Smooth muscle cell (in vitro differentiated cells): ENCODE measurements at regions not wholly inside any gene's neighbourhood (a gene's known extent, or its start where the extent isn't known, plus 50 kb on each side); places are given as distances from the start of the nearest gene placed in this dataset.
"Not testable (repeated sequence)": the region's sequence is repeated elsewhere in the genome, so short reads cannot be mapped to it uniquely, and the experiment has no call there.

Source experiments
- DNase-seq: peaks from one replicate; lab custom pipeline; 2025; ENCODE audit not compliant: unreplicated experiment; lab: John Stamatoyannopoulos, UW
- H2AFZ ChIP-seq: fragments of 200-600 bp; sonication (generic); 2 replicates; pipeline ENCODE4 v1.6.0; 2016; ENCODE audit warnings: antibody characterized with exemption, low read depth, mild to moderate bottlenecking
- H3F3A ChIP-seq: fragments of 200-600 bp; sonication (generic); 2 replicates; pipeline ENCODE4 v1.6.0; 2017; ENCODE audit warnings: antibody characterized with exemption, low read depth
- H3K27ac ChIP-seq: fragments of 200-600 bp; sonication (generic); 2 replicates; pipeline ENCODE4 v1.5.1; 2016; ENCODE audit warnings: low read depth, mild to moderate bottlenecking
- H3K27me3 ChIP-seq: fragments of 200-600 bp; sonication (generic); 2 replicates; pipeline ENCODE4 v1.6.1; 2016; ENCODE audit warnings: low read depth, mild to moderate bottlenecking
- H3K36me3 ChIP-seq: fragments of 200-600 bp; sonication (generic); 2 replicates; pipeline ENCODE4 v1.5.1; 2016; ENCODE audit warnings: low read depth
- H3K4me1 ChIP-seq: fragments of 200-600 bp; sonication (generic); 2 replicates; pipeline ENCODE4 v1.5.1; 2016; ENCODE audit warnings: low read depth
- H3K4me2 ChIP-seq: fragments of 200-600 bp; sonication (generic); 2 replicates; pipeline ENCODE4 v1.6.0; 2016; ENCODE audit warnings: mild to moderate bottlenecking
- H3K4me3 ChIP-seq: fragments of 200-600 bp; sonication (generic); 2 replicates; pipeline ENCODE4 v1.5.1; 2016; ENCODE audit warnings: mild to moderate bottlenecking
- H3K79me2 ChIP-seq: fragments of 200-600 bp; sonication (generic); 2 replicates; pipeline ENCODE4 v1.6.0; 2016; ENCODE audit warnings: low read depth, mild to moderate bottlenecking
- H3K9ac ChIP-seq: fragments of 200-600 bp; sonication (generic); 2 replicates; pipeline ENCODE4 v1.6.0; 2016; ENCODE audit warnings: low read depth
- H3K9me3 ChIP-seq: fragments of 200-600 bp; sonication (generic); replicated peaks from 2 replicates; pipeline ENCODE4 v1.5.1; 2016; ENCODE audit warnings: low read depth
- H4K20me1 ChIP-seq: fragments of 200-600 bp; sonication (generic); 2 replicates; pipeline ENCODE4 v1.6.0; 2016; ENCODE audit warnings: low read depth
- CTCF ChIP-seq: fragments of 200-600 bp; sonication (generic); IDR thresholded peaks from 2 replicates; pipeline ENCODE4 v1.5.1; 2017; ENCODE audit warnings: borderline replicate concordance, mild to moderate bottlenecking, antibody characterized with exemption; ENCODE audit not compliant: insufficient read depth, poor library complexity, severe bottlenecking
- WGBS: methylation state at CpG from one replicate; pipeline ENCODE4 v1.1.7; 2016; ENCODE audit warnings: low lambda C conversion rate; 5-methylcytosine and 5-hydroxymethylcytosine counted together

GRCh38 chr17:14429084-14429483, 128.2 kb downstream of the HS3ST3B1 start:
- Histone ChIP-seq H3K79me2 (no peaks in the 10 kb centered on the region), H4K20me1 (no peaks in the 10 kb centered on the region), H3K4me1 (no peaks in the 10 kb centered on the region), H2AFZ (no peak overlapping the region), H3K9me3 (no peaks in the 10 kb centered on the region), H3K4me3 (no peak overlapping the region), H3K27me3 (no peaks in the 10 kb centered on the region), H3K36me3 (no peaks in the 10 kb centered on the region), H3F3A (no peaks in the 10 kb centered on the region), H3K4me2 (no peak overlapping the region), H3K27ac (no peak overlapping the region), H3K9ac (no peak overlapping the region)
- no peak for TF ChIP-seq CTCF
- 84% methylated on average over 2 of the region's 2 CpGs for WGBS
- no peak for DNase-seq

- DNase-seq = no peak
- H3K9me3 ChIP-seq = no peaks in the 10 kb centered on the region
- no peaks in the 10 kb centered on the region for H3F3A ChIP-seq
- H3K4me3 ChIP-seq = no peak overlapping the region
- no peaks in the 10 kb centered on the region for H4K20me1 ChIP-seq
- TF ChIP-seq CTCF = no peak
- no peaks in the 10 kb centered on the region for H3K79me2 ChIP-seq
- no peaks in the 10 kb centered on the region for H3K27me3 ChIP-seq
- no peak overlapping the region for H3K4me2 ChIP-seq
- no peak overlapping the region for H3K9ac ChIP-seq
- 94% methylated on average over 1 of the region's 1 CpG for WGBS
- no peak overlapping the region for H2AFZ ChIP-seq
- H3K4me1 ChIP-seq = no peaks in the 10 kb centered on the region
- no peaks in the 10 kb centered on the region for H3K36me3 ChIP-seq
- no peak overlapping the region for H3K27ac ChIP-seq
Measured at GRCh38 chr17:14428648-14429029, 127.8 kb downstream of the HS3ST3B1 start.

- no peak for DNase-seq
- no peak overlapping the region for H3K4me2 ChIP-seq
Measured at GRCh38 chr17:14427900-14428647, 127.2 kb downstream of the HS3ST3B1 start.

GRCh38 chr17:14423156-14423555, 122.3 kb downstream of the HS3ST3B1 start:
- not testable (repeated sequence) for H3F3A ChIP-seq, H3K27me3 ChIP-seq, H3K79me2 ChIP-seq, H3K4me3 ChIP-seq, DNase-seq, H3K27ac ChIP-seq, H3K9me3 ChIP-seq, H3K4me2 ChIP-seq, H3K9ac ChIP-seq, H3K36me3 ChIP-seq, H3K4me1 ChIP-seq, H4K20me1 ChIP-seq, H2AFZ ChIP-seq
- WGBS = 92% methylated on average over 8 of the region's 8 CpGs

More at GRCh38 chr17:14427900-14428647, 127.2 kb downstream of the HS3ST3B1 start:
- H3F3A ChIP-seq = no peaks in the 10 kb centered on the region
- no peaks in the 10 kb centered on the region for H4K20me1 ChIP-seq
- H3K9ac ChIP-seq = no peak overlapping the region
- no peak overlapping the region for H2AFZ ChIP-seq
- H3K27me3 ChIP-seq = no peaks in the 10 kb centered on the region
- no peaks in the 10 kb centered on the region for H3K79me2 ChIP-seq
- H3K9me3 ChIP-seq = no peaks in the 10 kb centered on the region
- no peak for TF ChIP-seq CTCF
- no peak overlapping the region for H3K4me3 ChIP-seq
- no peak overlapping the region for H3K27ac ChIP-seq
- WGBS = 88% methylated on average over 14 of the region's 14 CpGs
- H3K4me1 ChIP-seq = no peaks in the 10 kb centered on the region
- H3K36me3 ChIP-seq = no peaks in the 10 kb centered on the region
